Hematopoietic multipotent progenitor cell treated with erythropoietin and hydrocortisone succinate and interleukin-3 and kit ligand, for 4 days (in vitro differentiated cells): ENCODE measurements at regions not wholly inside any gene's neighbourhood (a gene's known extent, or its start where the extent isn't known, plus 50 kb on each side); places are given as distances from the start of the nearest gene placed in this dataset.
"Not testable (repeated sequence)": the region's sequence is repeated elsewhere in the genome, so short reads cannot be mapped to it uniquely, and the experiment has no call there.

Experiments used
- DNase-seq: peaks from one replicate; pipeline ENCODE4 v3.0.0-alpha.2; 2015

DNA sequence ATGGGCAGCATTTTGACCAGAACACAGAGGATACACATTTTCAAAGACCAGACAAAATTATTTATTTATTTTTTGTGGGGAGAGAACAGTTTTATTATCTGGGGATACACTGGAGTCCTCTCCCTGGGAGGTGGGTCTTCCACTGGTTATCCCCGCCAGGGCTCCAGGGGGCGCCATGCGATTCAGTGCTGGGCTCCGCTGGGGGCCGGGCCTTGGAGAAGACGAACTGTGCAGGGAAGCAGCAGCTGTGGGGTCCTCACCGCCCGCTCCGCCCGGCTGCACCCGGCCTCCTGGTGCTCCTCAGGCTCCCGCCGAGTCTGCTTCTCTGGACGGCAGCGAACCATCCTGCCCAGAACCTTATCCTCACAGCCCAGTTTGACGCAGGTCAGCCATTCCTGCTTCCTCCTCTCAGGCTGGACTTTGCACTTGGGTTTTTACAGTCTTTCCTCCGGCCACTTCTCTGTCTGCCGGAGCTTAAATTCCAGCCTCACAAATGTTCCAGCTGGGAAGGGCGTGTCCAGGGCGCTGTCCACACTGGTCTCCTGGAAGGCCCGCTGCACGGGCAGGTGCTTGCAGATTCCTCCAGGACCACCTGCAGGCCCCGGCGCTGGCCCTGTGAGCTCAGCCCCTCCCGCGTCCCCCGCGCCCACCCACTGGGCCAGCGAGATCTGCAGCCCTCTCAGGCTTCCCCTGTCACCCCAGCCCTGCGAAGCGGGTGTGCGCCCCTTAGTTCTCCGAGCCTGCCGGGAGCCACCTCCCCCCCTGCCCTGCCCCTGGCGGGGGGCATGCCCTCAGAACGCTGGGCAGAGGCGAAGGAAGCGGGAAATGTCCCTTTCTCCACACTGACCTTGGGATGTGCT, 1830.0 kb upstream of the DEFB115 start:
- DNase-seq, result peak; percentile 35

DNA sequence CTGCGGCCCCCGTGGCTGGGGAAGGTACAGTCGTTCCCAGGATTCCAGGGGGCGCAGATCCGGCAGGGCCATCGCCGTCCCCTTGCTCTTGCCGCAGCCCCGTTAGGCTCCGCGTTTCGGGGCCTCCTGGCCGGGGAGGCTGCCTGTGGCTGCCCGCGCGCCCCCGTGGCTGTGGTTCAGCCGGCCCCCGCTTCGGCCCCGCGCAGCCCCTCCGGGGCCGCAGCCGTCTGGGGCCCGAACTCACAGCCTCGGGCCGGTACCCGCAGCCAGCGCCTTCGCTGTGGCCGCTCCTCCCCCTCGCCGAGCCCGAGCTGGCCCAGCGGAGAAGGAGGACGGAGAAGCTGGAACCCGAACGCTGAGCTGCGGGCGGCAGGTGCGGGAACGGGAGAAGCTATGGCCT, 1826.9 kb upstream of the DEFB115 start:
- no peak for DNase-seq

DNA sequence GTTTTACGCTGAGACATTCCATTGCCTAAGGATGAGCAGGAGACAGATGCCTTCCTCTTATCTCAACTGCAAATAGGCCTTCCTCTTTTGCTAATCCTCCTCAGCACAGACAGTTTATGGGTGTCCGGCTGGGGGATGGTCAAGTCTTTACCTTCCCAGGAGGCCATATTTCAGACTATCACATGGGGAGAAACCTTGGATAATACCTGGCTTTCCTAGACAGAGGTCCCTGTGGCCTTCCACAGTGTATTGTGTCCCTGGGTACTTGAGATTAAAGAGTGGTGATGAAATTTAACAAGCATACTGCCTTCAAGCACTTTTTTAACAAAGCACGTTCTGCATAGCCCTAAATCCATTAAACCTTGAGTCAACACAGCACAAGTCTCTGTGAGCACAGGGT, 1816.7 kb upstream of the DEFB115 start:
- not testable (repeated sequence) for DNase-seq

DNA sequence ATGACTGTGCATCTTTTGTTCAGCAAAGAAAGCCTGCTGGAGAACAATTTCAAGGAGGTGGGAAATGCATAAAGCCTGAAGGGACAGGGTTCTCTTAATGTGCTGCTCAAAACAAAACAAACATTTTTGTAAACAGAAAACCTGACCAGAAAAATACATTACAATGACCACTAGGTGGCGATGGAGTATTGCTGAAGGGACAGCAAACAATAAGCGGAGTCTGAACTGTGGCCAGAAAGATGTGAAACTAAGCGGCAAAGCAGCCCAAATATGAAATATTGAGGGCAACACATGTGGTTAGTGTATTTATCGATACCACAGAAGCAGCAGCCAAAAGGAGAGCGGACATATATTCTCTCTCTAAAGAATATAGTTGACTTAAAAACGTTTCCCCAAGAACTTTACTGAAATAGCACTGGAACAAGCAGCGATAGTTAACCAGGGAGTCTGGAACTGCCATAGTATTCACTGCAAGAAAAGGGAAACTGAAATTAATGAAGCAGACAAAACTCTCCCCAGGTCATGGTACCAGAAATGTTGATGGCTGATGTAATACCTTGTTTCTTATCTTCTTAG, 1814.2 kb upstream of the DEFB115 start:
- DNase-seq, result peak; percentile 74

DNA sequence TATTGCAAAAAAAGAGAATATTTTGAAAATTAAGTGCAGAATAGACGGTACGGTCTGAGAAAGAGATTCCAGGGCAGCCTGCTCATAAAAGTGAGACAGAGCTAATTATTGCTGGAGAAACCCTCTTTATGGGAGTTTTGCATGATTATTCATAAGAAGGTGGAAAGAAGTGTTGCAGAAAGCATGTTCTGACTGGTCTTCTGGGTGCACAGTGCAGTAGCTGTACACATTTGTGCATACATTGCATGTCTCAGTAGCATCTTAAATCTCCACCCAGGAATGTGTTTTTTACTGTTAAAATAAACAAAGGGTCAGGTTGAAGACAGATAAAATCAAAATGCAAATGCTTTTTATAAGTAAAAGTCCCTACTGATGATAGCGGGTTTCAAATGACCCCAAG, 1813.6 kb upstream of the DEFB115 start:
- no peak for DNase-seq

DNA sequence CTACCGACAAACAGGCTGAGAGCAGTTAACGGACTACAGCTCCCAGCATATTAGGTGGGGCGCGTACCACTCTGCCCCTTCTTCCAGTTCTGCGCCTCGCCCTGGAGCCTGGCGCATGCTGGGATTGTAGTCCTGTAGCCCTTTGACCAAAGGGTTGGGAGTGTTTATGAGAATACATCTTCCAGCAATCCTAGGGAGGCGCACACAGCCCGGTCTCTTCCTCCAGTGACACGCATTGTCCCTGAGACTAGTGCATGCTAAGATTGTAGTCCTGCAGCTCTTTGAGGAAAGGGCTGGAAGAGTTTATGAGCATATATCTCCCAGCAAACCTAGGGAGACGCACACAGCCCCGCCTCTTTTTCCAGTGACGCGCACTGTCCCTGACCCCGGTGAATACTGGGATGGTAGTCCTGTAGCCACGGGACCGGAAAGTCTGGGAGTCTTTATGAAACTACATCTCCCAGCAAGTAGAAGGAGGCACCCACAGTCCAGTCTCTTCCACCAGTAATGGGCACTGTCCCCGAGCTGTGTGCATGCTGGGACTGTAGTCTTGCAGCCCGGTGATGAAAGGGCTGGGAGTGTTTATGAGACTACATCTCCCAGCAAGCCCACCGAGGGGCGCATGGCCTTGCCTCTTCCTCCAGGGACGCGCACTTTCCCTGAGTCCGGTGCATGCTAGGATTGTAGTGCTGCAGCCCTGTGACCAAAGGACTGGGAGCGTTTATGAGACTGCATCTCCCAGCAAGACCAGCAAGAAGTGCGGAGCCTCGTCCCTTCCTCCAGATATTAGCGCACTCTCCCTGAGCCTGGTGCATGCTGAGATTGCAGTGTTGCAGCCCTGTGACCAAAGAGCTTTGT, 1812.2 kb upstream of the DEFB115 start:
- peak; percentile 83 for DNase-seq

DNA sequence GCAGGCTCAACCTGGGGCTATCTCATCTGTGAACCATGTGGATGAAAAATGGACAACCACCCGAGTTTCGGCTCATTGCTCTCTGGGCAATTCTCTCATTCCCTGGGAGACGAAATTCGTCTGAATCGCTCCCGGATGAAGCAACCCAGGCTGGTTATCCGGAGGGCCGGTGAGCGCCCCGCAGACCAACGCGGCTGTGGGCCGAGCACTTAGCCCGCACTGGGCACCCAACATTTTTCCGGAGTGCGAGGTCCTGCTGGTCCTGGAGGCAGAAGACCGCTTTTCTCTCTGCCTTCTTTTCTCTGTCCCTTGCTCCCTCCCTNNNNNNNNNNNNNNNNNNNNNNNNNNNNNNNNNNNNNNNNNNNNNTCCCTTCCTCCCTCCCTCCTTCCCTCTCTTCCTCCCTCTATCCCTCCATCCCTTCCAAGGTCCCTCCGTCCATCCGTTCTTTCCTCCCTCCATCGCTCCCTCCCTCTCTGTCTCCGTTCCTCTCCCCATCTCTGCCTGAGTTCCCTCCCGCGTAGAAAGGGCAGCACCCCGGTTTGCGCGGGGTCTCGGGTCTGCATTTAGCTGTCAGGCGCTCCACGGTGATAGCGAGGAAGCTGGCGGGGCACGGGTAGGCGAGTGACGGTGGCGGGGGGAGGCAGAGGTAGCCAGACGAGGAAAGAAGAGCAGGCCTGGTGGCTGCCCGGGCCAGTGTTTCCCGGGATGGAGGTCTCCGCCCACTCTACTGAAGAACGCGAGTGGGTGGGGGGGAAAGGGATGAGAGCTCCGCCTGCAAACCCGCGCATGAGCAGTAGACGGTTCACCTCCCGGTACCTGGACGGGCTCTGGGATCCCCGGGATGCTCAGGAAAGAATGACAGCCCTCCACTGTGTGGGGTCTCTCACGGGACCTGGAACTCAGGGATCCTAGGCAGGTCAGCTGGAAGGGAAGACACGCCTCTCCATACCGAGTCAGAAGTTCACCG, 1809.7 kb upstream of the DEFB115 start:
- DNase-seq, result not testable (repeated sequence)

DNA sequence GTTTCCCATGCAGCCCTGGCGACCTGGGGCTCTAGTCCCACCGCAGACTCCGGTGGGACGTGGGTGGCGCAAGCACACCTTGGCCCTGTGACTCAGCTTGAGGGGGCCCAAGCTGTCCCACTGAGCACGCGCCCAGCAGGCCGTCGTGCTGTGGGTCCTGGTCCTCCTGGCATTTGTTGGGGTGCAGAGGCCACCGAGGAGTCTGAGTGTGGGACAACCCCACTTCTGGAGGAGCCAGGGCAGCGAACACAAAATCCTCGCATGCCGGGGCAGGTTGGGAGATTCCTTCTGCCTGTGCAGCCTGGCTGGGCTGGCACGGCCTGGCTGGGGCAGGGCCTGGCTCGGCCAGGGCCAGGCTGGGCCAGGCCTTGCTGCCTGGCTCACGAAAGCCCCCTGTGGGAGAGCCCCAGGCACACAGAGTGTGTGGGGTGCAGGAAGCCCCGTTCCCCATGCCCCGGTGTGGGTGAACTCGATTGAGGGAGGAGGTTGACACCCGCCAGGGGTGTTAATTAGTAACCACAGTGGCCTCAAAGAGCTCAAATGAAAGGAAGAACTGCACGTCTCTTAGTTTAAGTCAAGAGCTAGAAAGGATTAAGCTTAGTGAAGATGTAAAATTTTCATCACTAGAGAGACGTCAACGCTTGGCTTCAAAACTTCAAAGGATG, 1808.5 kb upstream of the DEFB115 start:
- DNase-seq, result no peak

DNA sequence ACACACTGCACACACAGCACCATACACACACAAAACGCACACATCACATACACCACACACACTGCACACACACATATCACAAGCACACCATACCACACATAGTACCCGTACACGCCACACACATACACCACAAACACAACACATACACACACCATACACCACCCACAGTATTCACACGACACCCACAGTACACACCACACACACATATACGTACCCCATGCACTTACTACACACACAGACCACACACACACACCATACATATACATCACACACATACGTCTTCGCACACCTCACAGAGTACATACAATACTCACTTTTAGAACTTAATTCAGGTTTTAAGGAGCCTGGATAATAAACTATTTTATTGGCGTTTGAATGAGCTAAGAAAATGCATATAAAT, 1805.3 kb upstream of the DEFB115 start:
- no peak for DNase-seq

DNA sequence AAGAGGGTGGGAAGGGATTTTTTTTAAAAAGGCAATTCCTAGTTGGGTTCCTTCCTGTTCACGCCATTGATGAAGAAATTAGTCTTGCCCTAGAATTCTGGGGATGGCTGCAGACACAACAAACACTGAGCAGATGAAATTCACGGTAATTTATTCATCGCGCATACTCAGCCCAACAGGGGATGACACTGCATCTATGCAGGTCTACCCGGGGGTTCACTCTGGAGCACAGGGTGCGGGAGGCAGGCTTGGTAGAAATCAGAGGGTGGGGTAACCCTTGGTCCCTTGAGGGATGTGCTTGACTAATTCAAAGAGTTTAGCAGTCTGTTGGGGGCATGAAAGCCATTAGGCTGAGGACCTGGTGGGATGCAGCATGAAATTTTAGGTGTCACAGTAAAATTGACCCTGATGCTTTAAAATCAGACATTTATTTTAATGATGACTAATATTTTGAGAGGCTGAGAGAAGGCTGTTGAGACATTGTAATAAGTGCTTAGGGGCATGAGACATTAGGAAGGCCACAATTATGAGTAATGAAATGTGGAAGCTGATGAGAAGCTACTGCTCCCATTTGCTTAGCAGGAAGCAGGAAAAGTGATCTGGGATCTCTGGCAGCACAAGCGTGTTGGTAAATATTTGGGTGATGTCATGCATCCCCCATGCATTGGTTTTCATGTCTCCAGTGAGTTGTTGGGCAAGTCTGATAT, 1800.3 kb upstream of the DEFB115 start:
- not testable (repeated sequence) for DNase-seq

DNA sequence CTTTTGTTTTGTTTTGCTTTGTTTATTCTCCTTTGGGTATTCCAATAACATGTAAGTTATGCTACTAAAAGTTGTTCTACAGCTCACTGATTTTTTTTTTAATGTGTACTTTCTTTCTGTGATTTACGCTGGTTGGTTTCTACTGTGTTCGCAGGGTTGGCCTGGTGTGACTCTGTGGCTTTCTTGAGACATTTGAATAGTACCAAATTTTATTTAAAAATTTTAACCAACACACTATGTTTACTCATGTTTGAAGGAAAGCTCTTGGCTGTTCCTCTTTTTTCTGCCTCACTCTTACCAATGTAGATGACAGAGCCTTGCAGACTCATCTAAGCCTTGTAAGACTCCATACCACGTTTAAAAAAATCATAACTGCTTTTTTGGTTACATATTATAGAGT, 1784.9 kb upstream of the DEFB115 start:
- DNase-seq, result no peak

DNA sequence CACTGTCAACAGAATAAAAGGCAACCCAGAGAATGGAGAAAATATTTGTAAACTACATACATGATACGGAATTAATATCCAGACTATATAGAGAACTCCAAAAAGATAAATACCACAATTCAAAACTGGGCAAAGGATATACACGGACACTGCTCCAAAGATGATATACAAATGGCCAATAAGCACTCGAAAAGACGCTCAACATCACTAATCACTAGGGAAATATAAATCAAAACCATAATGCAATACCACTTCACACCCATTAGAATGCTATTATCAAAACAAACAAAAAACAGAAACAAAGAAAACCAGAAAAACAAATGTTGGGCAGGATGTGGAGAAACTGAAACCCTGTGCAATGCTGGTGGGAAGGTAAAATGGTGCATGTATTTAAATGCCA, 1764.6 kb upstream of the DEFB115 start:
- not testable (repeated sequence) for DNase-seq

DNA sequence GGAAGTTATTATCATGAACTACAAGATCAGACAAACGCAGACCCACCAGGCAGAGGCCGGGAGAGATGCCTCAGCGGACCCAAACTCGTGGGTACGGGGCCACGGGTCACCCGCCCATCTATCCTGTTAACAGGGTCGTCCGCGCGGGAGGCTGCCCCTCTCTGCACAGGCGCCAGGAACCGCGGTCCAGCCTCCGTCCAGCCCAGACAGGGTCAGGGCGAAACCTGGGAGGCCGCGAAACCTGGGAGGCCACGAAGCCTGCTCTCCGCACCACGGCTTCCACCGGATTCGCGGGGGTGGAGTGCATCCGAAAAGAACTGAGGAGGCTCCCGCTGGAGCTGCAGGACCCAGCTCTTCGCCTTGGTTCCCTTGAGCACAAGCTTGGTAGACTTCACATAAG, 1760.7 kb upstream of the DEFB115 start:
- not testable (repeated sequence) for DNase-seq

DNA sequence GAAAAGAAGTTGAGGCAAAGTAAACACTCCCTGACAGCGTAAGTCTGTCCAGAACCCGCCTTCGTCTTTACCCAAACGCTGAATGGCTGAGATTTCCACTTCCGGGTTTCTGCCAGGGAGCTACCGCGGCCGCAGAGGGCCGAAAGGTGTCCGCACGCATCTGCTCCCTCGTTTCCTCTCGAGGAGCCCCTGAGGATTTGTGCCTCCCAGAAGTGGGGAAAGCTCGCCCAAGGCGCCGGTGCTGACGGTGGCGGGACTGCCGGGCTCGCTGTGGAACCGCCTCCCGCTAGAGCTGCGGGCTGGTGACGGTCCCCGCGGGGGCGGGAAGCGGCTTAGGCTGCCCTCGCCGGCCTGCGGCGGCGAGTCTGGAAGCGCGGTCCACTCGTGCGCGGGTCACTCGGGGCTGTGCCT, 1760.2 kb upstream of the DEFB115 start:
- peak; percentile 54 for DNase-seq

DNA sequence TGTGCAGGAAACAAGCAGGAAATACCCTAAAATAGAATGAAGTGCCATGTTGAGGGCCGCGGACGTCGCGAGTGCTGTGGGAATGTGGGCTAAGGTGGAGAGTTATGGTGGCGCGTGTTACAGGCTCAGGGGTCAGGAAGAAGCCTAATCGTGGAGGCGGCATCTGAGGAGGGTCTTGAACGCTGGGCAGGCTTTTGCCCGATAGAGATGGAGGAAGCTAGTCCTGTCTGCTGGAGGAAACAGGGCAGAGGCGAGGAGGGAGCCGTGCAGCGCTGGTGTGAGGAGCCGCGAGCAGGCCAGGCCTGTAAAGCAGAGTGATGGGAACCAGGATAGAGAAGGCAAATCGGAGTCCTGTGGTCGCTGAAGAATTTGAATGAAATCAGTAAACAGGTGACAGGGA, 1759.8 kb upstream of the DEFB115 start:
- DNase-seq, result not testable (repeated sequence)

DNA sequence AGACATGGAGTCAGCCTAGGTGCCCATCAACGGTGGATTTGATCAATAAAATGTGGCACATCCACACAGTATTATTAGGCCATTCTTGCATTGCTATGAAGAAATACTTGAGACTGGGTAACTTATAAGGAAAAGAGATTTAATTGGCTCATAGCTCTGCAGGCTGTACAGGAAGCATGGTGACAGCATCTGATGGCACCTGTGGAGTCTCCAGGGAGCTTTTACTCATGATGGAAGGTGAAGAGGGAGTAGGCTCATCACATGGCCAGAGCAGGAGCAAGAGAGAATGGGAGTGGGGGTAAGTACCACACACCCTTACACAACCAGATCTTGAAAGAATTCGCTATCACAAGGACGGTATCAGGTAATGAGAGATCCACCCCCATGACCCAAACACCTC, 1756.7 kb upstream of the DEFB115 start:
- DNase-seq, result not testable (repeated sequence)

DNA sequence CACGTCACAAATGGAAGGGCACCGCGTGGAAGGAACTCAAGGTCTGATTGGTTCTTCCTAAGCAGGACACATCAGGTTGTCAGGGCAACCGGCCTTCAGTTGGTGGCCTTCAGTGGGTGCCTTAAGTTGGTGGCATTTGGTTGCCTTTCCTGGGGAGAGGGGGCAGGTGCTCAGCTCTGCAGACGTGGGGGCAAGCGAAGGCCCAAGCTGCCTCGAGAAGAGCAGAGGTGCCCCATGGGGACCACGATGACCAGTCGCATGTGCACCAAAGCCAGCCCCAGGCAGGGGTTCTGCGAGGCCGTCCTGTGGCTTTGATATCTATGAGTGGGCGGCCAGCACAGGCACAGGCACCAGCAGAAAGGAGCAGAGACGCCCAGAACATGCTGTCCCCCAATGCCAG, 1742.8 kb upstream of the DEFB115 start:
- DNase-seq, result not testable (repeated sequence)

DNA sequence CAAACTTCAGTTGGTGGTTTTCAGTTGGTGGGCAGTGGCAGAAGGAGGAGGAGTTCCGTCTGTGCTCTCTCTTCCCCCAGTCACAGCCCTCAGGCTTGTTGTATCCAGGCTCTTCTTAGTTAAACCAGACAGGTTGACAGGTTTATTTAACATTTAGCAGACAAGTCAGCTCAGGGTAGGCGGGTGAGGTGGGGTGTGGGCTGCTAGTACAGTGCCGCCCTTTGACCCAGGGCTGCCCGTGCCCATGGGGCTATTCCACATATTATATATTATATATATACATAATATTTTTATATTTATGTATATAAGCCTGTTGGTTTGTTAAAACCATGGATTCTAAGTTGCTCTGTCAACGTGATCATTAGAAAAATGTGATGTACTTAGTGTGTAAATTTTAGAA, 1740.6 kb upstream of the DEFB115 start:
- DNase-seq, result not testable (repeated sequence)

DNA sequence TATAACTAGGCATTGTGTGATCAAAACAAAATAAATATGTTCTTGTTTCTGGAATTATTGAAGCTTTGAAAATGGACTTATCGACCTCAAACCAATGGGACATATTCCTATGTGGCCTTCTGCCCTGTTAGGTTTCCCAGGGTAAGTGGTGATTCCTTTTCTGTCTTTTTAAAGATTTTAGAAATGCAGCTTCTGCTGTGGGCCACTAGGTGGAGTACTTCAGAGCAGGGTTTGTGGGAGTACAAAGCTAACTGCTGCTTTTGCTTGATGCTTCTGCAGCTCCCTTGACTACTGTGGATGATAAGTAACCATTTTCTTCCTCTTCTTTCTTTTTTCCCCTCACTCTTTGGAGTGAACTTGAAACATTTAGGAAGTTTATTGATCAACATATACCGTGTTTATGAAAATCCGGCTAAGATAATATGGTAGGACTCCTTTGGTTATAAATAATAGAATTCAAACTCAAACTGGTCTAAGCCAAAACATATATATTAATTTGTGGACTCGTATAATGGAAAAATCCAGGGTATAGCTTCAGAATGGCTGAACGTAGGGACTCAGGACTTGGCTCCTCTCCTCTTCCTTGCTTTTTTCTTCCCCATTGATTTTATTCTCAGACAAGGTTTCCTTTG, 1737.7 kb upstream of the DEFB115 start:
- peak; percentile 7 for DNase-seq

DNA sequence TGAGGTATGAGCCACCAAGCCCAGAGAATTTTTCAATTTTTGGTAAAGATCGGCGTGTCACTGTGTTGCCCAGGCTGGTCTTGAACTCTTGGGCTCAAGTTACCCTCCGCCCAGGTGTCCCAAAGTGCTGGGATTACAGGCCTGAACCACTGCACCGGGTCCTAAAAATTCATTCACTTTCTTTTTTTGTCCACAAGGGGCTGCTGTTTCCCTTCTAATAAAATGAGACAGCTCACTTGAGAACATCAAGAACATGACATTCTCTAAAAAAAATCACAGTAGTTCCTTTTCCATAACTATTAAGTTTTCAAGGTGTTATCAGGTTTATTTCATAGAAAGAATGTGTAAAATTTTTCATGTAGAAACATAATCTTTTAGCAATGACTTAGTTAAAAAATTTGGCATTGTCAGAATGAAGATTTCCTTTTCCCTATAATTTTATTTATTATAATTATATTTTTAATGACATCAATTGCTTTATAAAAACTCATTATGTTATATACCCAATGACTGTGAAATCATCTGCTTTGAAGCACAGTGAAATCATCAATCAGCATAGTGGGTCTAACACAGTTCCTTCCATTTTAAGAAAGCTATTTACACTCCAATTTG, 1723.8 kb upstream of the DEFB115 start:
- DNase-seq, result peak; percentile 34
